Brain microvascular endothelial cell (primary cell): ENCODE measurements at regions not wholly inside any gene's neighbourhood (a gene's known extent, or its start where the extent isn't known, plus 50 kb on each side); places are given as distances from the start of the nearest gene placed in this dataset.
"Not testable (repeated sequence)": the region's sequence is repeated elsewhere in the genome, so short reads cannot be mapped to it uniquely, and the experiment has no call there.

Experiments used
- DNase-seq: peaks from one replicate; pipeline ENCODE4 v3.0.0-alpha.2; 2020
- H3K27ac ChIP-seq: fragments of 250-450 bp; sonication (Bioruptor Pico); 2 replicates; pipeline ENCODE4 v1.5.1; 2020; ENCODE audit warnings: mild to moderate bottlenecking, moderate library complexity
- H3K27me3 ChIP-seq: fragments of 250-450 bp; sonication (Bioruptor Pico); replicated peaks from 2 replicates; pipeline ENCODE4 v1.5.1; 2020; ENCODE audit warnings: mild to moderate bottlenecking
- H3K36me3 ChIP-seq: fragments of 250-450 bp; sonication (Bioruptor Pico); replicated peaks from 2 replicates; pipeline ENCODE4 v1.5.1; 2020; ENCODE audit warnings: mild to moderate bottlenecking
- H3K4me3 ChIP-seq: 2 replicates; pipeline ENCODE4 v1.5.1; 2011; ENCODE audit warnings: low read depth, mild to moderate bottlenecking, control low read depth, low read length, moderate library complexity
- CTCF ChIP-seq: IDR thresholded peaks from 2 replicates; pipeline ENCODE4 v1.5.1; 2011; ENCODE audit warnings: low read depth, mild to moderate bottlenecking, moderate library complexity, low read length, control low read depth, inconsistent platforms; ENCODE audit errors: missing control alignments
- in situ Hi-C: cut with HindIII; loops from 2 replicates; pipeline ENCODE4 v1.10.0; 2017; ENCODE audit warnings: low sequenced_read_pairs, low pct_ligation_motif_present

GRCh38 chr4:38530486-38530885 is 133.5 kb upstream of the KLF3 start:
- DNase-seq = no peak
- TF ChIP-seq CTCF = no peak
- Histone ChIP-seq H3K27me3 (no peaks in the 10 kb centered on the region), H3K4me3 (no peak overlapping the region), H3K36me3 (no peaks in the 10 kb centered on the region), H3K27ac (no peak overlapping the region)
- in situ Hi-C loops = no loop called here

GRCh38 chr4:38531141-38531727 is 132.8 kb upstream of the KLF3 start:
- no peaks in the 10 kb centered on the region for H3K36me3 ChIP-seq
- no peaks in the 10 kb centered on the region for H3K27me3 ChIP-seq
- DNase-seq = peak; percentile 3
- no peak overlapping the region for H3K4me3 ChIP-seq
- no peak overlapping the region for H3K27ac ChIP-seq
- no peak for TF ChIP-seq CTCF
- in situ Hi-C loops = no loop called here

- H3K36me3 ChIP-seq = no peaks in the 10 kb centered on the region
- no peak for TF ChIP-seq CTCF
- DNase-seq = no peak
- H3K4me3 ChIP-seq = no peak overlapping the region
- no peaks in the 10 kb centered on the region for H3K27me3 ChIP-seq
- H3K27ac ChIP-seq = no peak overlapping the region
- in situ Hi-C loops = no loop called here
Measured at GRCh38 chr4:38532908-38533499, 131.0 kb upstream of the KLF3 start.

GRCh38 chr4:38534344-38535045 is 129.5 kb upstream of the KLF3 start:
- TF ChIP-seq CTCF = no peak
- Histone ChIP-seq H3K36me3 (no peaks in the 10 kb centered on the region), H3K27ac (no peak overlapping the region), H3K27me3 (no peaks in the 10 kb centered on the region), H3K4me3 (no peak overlapping the region)
- in situ Hi-C loops = no loop called here
- no peak for DNase-seq

GRCh38 chr4:38535071-38535470 is 128.9 kb upstream of the KLF3 start:
- H3K4me3 ChIP-seq, H3K36me3 ChIP-seq, DNase-seq, H3K27me3 ChIP-seq, H3K27ac ChIP-seq, in situ Hi-C loops: not testable (repeated sequence)

GRCh38 chr4:38535717-38536116 is 128.3 kb upstream of the KLF3 start:
- H3K36me3 ChIP-seq = no peaks in the 10 kb centered on the region
- in situ Hi-C loops = no loop called here
- no peak for DNase-seq
- no peak for TF ChIP-seq CTCF
- H3K27me3 ChIP-seq = no peaks in the 10 kb centered on the region
- H3K27ac ChIP-seq = no peak overlapping the region
- no peak overlapping the region for H3K4me3 ChIP-seq
